ENCODE measurements at regions not wholly inside any gene's neighbourhood (a gene's known extent, or its start where the extent isn't known, plus 50 kb on each side); places are given as distances from the start of the nearest gene placed in this dataset.
A peak's percentile ranks its signal among the peaks of the same experiment; 100 is the strongest.

- no peak for DNase-seq (ENCODE audit: low read depth)
- TF ChIP-seq, protein P1, sequence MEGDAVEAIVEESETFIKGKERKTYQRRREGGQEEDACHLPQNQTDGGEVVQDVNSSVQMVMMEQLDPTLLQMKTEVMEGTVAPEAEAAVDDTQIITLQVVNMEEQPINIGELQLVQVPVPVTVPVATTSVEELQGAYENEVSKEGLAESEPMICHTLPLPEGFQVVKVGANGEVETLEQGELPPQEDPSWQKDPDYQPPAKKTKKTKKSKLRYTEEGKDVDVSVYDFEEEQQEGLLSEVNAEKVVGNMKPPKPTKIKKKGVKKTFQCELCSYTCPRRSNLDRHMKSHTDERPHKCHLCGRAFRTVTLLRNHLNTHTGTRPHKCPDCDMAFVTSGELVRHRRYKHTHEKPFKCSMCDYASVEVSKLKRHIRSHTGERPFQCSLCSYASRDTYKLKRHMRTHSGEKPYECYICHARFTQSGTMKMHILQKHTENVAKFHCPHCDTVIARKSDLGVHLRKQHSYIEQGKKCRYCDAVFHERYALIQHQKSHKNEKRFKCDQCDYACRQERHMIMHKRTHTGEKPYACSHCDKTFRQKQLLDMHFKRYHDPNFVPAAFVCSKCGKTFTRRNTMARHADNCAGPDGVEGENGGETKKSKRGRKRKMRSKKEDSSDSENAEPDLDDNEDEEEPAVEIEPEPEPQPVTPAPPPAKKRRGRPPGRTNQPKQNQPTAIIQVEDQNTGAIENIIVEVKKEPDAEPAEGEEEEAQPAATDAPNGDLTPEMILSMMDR (IDR thresholded peaks at IDR 0.05; ENCODE audit: insufficient read depth, low read length, poor library complexity, severe bottlenecking), result no peak
- H3K27me3 ChIP-seq (ENCODE audit: control insufficient read depth, insufficient read depth, low read length), result no peaks in the 10 kb centered on the region
- H3K4me3 ChIP-seq (ENCODE audit: low read depth, low read length), result no peak overlapping the region
- H3K36me3 ChIP-seq (ENCODE audit: control insufficient read depth, insufficient read depth, low read length), result no peaks in the 10 kb centered on the region
Measured at GRCh38 chr18:42190643-42191042, 235.6 kb downstream of the PIK3C3 start.

GRCh38 chr18:42192251-42193248 is 237.5 kb downstream of the PIK3C3 start:
- Histone ChIP-seq H3K27me3 (ENCODE audit: control insufficient read depth, insufficient read depth, low read length) (no peaks in the 10 kb centered on the region), H3K36me3 (ENCODE audit: control insufficient read depth, insufficient read depth, low read length) (no peaks in the 10 kb centered on the region), H3K4me3 (ENCODE audit: low read depth, low read length) (no peak overlapping the region)
- peak; percentile 56 for DNase-seq (ENCODE audit: low read depth)
- TF ChIP-seq, protein P1 (IDR thresholded peaks at IDR 0.05; ENCODE audit: insufficient read depth, low read length, poor library complexity, severe bottlenecking), result no peak

- DNase-seq (ENCODE audit: low read depth), result no peak
- Histone ChIP-seq H3K4me3 (ENCODE audit: low read depth, low read length) (no peak overlapping the region), H3K27me3 (ENCODE audit: control insufficient read depth, insufficient read depth, low read length) (no peaks in the 10 kb centered on the region), H3K36me3 (ENCODE audit: control insufficient read depth, insufficient read depth, low read length) (no peaks in the 10 kb centered on the region)
- TF ChIP-seq, protein P1 (IDR thresholded peaks at IDR 0.05; ENCODE audit: insufficient read depth, low read length, poor library complexity, severe bottlenecking), result no peak
Measured at GRCh38 chr18:42196651-42197050, 241.6 kb downstream of the PIK3C3 start.

- TF ChIP-seq, protein P1 (IDR thresholded peaks at IDR 0.05; ENCODE audit: insufficient read depth, low read length, poor library complexity, severe bottlenecking), result no peak
- Histone ChIP-seq H3K4me3 (ENCODE audit: low read depth, low read length) (no peak overlapping the region), H3K27me3 (ENCODE audit: control insufficient read depth, insufficient read depth, low read length) (no peaks in the 10 kb centered on the region), H3K36me3 (ENCODE audit: control insufficient read depth, insufficient read depth, low read length) (no peaks in the 10 kb centered on the region)
- no peak for DNase-seq (ENCODE audit: low read depth)
Measured at GRCh38 chr18:42201137-42201536, 246.1 kb downstream of the PIK3C3 start.

DNA sequence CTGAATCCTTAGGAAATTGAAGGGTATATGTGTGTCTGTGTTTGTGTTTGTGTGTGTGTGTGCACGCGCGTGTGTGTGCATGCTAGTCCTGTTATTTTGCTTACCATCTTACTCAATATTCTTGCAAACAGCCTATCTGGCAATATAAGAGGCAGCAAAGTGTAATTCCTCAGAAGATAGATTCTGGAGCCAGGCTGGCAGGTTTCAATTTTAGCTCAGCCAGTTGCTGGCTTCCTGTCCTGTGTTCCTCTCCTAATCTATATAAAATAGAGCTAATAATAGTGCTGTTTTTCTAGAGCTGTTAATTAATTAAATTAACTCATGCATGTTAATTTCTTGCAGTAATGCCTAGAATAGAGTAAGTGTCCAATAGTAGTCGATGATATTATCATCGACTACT is 256.2 kb downstream of the PIK3C3 start:
- Histone ChIP-seq H3K27me3 (ENCODE audit: control insufficient read depth, insufficient read depth, low read length) (no peaks in the 10 kb centered on the region), H3K36me3 (ENCODE audit: control insufficient read depth, insufficient read depth, low read length) (no peaks in the 10 kb centered on the region), H3K4me3 (ENCODE audit: low read depth, low read length) (no peak overlapping the region)
- TF ChIP-seq, protein P1 (IDR thresholded peaks at IDR 0.05; ENCODE audit: insufficient read depth, low read length, poor library complexity, severe bottlenecking), result no peak
- no peak for DNase-seq (ENCODE audit: low read depth)
